Neural progenitor cell (in vitro differentiated cells): ENCODE measurements at regions not wholly inside any gene's neighbourhood (a gene's known extent, or its start where the extent isn't known, plus 50 kb on each side); places are given as distances from the start of the nearest gene placed in this dataset.

ENCODE experiments used
- EZH2 ChIP-seq: fragments of 200-600 bp; sonication (generic); IDR thresholded peaks from 2 replicates; pipeline ENCODE4 v1.6.1; 2017; ENCODE audit warnings: antibody characterized with exemption, mild to moderate bottlenecking, moderate library complexity
- EZH2phosphoT487 ChIP-seq: fragments of 200-600 bp; sonication (generic); IDR thresholded peaks from 2 replicates; pipeline ENCODE4 v1.6.1; 2017; ENCODE audit warnings: antibody characterized with exemption
- TF ChIP-seq, protein P1 (sequence below): fragments of 200-600 bp; sonication (generic); IDR thresholded peaks from 2 replicates; pipeline ENCODE4 v1.5.1; 2017; ENCODE audit warnings: antibody characterized with exemption, mild to moderate bottlenecking

DNA sequence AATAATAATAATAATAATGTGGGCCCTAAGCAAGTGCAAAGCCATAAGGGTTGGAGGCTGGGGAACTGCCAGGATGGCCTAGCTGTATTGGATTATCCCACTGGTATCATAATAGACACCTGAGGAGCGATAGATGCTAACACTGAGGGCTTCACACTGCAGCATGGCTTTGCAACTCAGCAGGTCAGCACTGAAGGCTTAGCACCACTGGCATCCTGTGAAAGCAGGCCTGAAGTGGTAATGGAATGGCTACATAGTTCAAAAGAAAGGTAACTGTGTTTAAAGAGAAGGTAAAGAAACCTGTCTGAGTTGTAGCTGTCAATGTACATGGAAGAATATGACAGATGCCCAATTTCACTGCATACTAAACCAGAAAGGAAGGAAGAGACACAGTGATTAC lies 359.0 kb downstream of the OSTF1 start:
- TF ChIP-seq, protein P1, sequence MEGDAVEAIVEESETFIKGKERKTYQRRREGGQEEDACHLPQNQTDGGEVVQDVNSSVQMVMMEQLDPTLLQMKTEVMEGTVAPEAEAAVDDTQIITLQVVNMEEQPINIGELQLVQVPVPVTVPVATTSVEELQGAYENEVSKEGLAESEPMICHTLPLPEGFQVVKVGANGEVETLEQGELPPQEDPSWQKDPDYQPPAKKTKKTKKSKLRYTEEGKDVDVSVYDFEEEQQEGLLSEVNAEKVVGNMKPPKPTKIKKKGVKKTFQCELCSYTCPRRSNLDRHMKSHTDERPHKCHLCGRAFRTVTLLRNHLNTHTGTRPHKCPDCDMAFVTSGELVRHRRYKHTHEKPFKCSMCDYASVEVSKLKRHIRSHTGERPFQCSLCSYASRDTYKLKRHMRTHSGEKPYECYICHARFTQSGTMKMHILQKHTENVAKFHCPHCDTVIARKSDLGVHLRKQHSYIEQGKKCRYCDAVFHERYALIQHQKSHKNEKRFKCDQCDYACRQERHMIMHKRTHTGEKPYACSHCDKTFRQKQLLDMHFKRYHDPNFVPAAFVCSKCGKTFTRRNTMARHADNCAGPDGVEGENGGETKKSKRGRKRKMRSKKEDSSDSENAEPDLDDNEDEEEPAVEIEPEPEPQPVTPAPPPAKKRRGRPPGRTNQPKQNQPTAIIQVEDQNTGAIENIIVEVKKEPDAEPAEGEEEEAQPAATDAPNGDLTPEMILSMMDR, result no peak
- TF ChIP-seq EZH2 (no peak), EZH2phosphoT487 (no peak)
